ENCODE measurements at regions not wholly inside any gene's neighbourhood (a gene's known extent, or its start where the extent isn't known, plus 50 kb on each side); places are given as distances from the start of the nearest gene placed in this dataset.

GRCh38 chr10:131691481-131692090 lies 209.2 kb upstream of the PPP2R2D start:
- DNase-seq (ENCODE audit: low spot score), result no peak

DNA sequence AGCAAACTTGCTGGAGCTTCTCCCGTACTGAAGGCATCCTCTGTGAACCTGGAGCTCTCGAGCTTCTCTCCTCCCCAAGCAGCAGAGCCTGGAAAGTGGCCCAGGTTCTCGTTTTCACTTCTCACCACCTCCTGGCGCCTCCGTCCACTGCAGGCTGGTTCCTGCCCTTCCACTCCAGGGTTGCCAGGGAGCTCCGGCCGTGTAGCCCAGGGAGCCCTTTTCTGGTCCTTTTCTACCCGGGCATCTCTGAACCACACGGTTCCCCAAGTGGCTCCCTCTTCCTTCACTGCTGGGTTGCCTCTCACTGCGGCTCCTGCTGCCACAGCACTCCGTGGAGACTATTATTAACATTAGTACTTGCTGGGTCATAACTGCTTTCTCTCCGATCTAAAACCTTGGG lies 208.6 kb upstream of the PPP2R2D start:
- DNase-seq (ENCODE audit: low spot score), result no peak

- no peak for DNase-seq (ENCODE audit: low spot score)
Observed at GRCh38 chr10:131692686-131693334, 208.0 kb upstream of the PPP2R2D start.

DNA sequence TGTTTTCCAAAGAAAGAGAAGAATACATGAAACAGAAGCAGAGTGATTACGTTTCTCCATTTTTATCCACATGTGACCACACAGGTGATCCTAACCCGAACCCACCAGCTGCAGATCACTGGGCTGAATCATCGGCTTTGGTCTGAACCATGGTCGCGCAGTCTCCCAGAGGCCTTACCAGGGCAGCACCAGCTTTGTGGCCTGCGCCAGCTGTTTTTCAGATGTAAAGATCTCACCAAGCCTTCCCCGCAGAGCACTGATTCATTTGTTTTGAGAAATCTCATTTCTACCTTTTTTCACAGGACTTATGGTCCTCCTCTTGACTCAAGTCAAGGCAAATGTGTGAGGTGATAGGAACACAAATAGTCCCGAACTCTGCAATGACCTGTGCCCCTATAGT lies 207.0 kb upstream of the PPP2R2D start:
- DNase-seq (ENCODE audit: low spot score), result no peak

DNA sequence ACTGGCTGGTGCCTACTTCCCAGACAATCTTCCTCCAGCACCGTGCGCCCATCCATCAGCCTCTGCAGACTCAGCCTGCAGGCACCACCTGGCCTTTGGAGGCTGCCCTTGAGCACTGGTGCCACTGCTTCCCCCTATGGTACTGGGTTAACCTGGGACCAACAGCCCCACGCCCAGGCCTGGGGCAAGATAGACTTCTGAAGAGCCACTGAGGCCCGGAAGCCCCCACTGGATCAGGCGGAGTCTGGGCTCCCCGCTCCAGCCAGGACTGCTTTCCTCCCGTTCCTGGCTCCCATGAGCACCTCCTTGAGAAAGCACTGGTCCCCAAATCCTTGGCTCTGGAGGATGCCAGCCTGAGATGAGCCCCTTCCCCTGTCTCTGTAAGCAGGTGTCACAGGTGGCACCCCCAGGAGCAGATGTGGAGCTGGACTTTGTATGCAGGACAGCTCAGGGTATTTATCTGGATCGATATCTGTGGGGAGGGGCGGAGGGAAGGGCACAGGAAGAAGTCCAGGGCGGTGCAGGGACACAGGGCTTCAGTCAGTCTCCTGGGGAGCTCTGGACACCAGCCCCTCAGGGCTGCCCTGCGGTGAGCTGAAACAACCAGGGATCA lies 206.5 kb upstream of the PPP2R2D start:
- DNase-seq (ENCODE audit: low spot score), result no peak

DNA sequence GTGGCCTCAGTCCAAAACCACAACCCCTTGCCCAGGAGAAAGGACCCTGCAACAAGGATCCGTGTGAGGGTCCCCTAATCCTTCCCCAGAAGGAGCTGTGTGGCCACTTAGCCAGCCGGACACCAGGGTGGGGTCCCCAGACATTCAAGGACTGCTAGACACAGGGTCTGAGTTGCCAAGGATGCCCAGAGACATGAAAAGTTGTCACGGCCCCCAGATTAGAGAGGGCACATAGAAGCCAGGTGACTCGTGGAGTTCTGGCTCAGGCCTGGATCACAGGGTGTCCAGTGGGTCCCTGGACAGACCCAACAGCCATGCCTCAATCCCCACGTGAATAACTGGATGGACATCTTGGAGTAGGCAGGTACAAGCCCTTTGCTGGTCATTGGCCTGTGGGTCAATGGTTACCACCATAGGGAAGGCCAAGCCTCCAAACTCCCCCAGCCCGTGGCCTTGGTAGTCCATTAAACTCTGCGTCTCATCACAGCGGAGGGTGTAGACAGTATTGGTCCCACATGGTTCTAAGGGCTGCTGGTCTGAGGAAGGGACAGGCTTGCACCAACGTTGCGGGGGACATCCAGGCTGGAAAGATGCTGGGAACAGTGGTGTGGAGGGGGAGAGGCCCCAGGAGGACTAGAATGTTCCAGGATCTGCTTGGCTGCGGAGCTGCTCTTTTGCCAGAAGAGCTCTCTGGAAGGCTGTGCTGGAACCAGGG lies 205.9 kb upstream of the PPP2R2D start:
- no peak for DNase-seq (ENCODE audit: low spot score)

- no peak for DNase-seq (ENCODE audit: low spot score)
Observed at GRCh38 chr10:131695496-131696165, 205.2 kb upstream of the PPP2R2D start.

DNA sequence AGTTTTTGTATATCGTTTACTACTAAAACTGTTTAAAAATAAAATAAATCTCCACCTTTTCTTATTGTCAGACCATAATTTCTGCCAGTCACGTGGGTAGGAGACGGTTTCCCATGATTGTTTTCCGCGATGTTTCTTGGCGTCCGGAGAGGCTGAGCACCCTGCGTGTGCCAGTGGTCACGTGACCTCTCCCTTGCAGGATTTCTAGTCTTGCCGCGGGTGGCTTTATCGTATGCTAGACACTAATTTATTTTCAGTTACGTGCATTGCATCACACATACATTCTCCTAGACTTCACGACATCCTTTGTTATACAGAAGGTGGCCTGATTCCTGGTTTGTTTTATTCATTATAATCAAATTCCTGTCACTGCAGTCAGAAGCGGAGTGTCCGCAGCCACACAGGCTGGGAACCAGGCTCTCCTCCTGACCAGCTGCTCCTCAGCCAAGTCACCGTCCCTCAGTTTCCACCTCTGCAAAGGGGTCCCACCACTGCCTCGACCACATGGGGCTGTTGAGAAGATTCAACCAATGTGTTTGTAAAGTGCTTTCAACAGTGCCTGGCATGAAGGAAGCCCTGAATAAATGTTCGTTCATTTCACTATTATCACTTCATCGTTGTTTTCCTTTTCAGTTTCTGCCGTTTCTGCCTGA lies 203.2 kb upstream of the PPP2R2D start:
- DNase-seq (ENCODE audit: low spot score), result no peak

DNA sequence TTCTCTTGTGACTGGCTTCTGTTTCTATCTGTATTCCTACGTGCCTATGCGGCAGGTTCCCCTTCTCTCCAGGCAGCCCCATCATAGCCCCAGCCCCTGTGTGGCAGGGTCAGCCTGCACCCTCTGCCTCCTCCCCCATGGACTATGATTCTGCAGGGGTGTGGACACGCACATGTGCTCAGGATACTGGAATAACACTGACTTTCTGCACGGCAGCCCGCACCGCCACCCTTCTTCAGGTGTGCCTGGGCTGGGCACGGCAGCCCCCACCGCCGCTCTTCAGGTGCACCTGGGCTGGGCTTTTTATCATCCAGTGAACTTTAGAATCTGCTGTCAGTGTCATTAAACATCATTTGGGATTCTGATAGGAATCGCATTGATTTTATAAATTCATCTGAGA lies 202.6 kb upstream of the PPP2R2D start:
- no peak for DNase-seq (ENCODE audit: low spot score)

- no peak for DNase-seq (ENCODE audit: low spot score)
Observed at GRCh38 chr10:131698986-131699385, 201.8 kb upstream of the PPP2R2D start.

GRCh38 chr10:131700032-131700431 lies 200.8 kb upstream of the PPP2R2D start:
- no peak for DNase-seq (ENCODE audit: low spot score)

- DNase-seq (ENCODE audit: low spot score), result no peak
Observed at GRCh38 chr10:131700506-131700905, 200.3 kb upstream of the PPP2R2D start.

DNA sequence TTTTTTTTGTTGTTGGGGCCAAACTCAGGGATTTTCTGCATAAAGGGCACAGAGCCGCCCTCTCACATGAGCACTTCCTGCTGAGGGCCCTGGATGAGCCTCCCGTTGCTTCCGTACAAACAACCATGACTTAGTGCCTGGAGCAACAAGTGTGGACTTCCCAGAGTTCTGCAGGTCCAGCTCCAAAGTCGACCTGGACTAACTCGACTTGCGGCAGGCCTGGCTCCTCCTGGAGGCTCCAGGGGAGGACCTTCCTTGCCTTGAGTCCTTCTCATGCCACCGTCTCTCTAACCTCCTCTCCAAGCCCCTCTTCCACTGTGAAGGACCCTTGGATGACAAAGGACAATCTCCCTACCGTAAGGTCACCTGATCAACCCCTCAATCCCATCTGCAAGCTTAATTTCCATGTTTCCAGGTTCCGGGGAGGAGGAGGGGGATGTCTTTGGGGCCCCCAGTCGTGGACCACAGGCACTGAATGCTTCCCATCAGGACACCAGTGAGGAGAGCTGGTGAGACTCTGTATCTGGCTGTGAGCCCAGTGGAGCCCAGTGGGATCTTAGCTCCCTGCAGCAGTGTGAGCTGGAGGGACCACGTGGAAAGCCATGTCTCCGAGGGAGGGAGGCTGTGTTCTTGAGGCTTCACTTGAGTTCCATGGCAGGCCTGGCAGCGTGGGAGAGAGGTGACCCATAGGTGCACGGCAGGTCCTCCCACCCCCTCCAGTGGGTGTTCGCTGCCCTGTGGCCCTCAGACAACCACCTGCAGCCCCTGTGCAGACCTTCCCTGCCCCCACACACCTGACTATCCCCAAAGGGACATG lies 199.5 kb upstream of the PPP2R2D start:
- no peak for DNase-seq (ENCODE audit: low spot score)

DNA sequence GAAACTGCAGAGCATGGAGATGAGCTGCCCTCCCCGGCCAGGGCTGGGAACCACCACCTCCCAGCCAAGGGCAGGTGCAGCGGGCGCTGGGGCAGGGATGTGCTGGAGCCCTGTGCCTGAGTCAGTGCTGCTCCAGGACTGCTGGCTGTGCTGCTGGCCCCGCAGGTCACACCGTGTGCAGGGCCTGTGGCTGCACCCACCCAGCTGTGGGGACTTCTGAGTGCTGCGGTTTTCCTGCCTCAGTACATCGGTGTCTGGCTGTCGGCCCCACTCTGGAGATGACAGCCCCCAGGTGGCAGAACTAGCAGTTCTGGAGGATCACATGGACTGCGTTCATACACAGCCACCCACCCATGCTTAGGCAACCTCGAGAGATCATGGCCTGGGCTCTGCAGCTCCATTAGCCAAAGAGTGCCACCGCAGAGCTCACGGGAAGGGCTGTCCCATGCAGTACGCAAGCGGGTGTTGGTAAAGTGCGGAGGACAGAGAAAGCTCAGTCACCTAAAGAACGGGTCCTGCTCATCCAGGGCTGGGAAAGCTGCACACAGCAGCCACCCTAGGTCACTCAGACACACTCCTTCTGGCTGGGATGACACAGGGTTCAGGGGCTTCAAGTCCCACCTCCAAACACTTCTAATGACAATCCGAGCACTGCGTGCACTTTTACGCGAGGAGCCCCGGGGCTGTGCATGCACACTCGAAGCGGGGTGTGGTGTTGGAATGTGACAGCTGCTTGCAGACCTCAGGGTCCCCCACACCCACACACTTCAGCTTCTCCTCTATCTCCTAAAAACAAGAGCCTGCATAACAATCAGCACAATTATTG lies 198.1 kb upstream of the PPP2R2D start:
- DNase-seq (ENCODE audit: low spot score), result no peak

DNA sequence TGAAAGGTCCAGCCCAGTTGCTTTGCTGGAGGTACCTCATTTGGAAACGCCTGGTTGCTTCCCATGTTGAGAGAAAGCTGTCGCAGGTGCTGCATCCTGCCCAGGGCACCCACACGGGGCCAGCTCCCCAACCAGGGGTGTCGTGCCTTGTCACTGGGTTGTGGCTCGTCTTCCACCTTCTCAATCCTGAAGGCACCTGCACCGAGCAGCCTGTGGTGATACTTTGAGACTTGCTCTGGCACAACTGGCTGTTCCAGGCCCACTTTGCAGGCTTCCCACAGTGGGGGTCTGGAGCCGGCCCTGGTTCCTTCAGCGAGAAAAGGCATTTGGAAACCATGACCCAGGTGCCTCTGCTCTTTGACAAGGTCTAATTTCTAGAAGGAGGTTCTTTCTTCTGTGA lies 197.3 kb upstream of the PPP2R2D start:
- DNase-seq (ENCODE audit: low spot score), result no peak

DNA sequence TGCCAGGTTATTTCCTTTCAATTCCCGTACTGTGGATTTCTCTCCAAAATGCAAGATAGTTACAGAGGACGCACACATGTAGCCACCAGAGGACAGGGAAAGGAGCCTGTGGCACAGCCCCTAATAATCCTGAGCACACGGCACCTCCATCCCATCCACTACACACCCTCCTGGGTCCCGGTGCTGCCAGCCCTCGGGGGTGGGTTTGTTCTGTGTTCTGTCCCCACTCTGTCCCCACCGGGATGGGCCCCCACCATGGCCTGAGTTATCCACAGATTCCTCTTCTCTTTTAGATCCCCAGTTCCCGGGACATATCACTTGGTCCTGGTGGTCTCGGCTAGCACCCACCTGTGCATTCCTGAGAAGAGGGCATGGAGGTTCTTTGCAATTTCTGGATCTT lies 196.9 kb upstream of the PPP2R2D start:
- DNase-seq (ENCODE audit: low spot score), result peak; percentile 7

DNA sequence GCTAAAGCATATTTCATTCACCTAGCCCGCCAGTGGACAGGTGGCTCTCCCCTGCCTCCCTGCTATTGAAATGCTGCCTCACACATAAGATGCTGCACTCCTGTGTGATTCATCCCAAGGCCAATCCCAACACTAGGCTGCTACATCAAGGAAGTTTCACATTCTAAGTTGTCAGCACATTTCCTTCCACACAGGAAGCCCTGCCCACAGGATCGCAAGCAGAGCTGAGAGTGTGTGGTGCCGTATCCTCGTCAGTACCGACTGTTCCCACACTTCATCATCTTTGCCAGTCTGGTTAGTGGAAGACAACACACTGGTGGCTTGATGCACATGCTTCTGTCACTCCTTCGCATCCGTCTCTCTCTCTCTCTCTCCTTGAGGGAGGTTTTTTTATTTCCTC lies 194.3 kb upstream of the PPP2R2D start:
- peak; percentile 3 for DNase-seq (ENCODE audit: low spot score)

DNA sequence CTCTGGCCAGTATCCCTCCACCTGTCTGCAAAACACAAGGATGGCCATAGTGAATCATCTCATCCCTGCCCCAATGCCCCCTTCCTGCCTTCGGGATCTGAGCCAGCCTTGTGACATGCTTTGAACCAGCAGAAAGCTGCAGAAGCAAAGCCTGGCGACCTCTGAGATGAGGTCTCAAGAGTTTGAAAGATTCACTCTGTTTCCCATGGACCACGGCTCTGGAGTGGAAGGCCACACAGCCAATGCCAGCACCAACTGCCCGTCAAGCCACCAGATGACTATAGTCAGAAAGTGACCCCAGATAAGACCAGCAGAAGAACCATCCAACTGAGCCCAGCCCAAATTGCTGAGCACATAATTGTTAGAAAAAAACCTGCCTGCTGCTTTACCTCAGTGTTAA lies 193.9 kb upstream of the PPP2R2D start:
- DNase-seq (ENCODE audit: low spot score), result no peak

- DNase-seq (ENCODE audit: low spot score), result peak; percentile 4
Observed at GRCh38 chr10:131708225-131708880, 192.5 kb upstream of the PPP2R2D start.

Measured in iPS-NIHi11 (cell line).